ENCODE measurements at regions not wholly inside any gene's neighbourhood (a gene's known extent, or its start where the extent isn't known, plus 50 kb on each side); places are given as distances from the start of the nearest gene placed in this dataset.

DNA sequence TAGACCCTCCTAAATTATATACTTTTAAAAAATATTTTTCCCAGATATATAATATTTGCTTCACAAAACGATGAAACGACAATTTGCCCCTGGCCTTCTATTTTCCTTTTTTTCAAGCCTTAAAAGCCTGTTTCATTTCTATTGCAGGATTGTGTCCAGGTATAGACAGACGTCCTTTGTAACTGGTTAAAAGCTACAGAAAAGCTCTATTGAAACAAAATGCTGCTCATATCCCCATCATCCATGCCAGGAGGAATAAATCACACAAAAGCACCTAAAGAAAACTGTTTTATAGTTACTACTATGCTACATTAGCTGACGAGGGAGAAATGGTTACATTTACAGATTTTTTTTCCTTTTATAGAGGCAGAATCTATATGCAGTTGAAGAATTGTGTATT is 765.1 kb downstream of the DIAPH3 start:
- TF ChIP-seq, protein P1, sequence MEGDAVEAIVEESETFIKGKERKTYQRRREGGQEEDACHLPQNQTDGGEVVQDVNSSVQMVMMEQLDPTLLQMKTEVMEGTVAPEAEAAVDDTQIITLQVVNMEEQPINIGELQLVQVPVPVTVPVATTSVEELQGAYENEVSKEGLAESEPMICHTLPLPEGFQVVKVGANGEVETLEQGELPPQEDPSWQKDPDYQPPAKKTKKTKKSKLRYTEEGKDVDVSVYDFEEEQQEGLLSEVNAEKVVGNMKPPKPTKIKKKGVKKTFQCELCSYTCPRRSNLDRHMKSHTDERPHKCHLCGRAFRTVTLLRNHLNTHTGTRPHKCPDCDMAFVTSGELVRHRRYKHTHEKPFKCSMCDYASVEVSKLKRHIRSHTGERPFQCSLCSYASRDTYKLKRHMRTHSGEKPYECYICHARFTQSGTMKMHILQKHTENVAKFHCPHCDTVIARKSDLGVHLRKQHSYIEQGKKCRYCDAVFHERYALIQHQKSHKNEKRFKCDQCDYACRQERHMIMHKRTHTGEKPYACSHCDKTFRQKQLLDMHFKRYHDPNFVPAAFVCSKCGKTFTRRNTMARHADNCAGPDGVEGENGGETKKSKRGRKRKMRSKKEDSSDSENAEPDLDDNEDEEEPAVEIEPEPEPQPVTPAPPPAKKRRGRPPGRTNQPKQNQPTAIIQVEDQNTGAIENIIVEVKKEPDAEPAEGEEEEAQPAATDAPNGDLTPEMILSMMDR (IDR thresholded peaks at IDR 0.05; ENCODE audit: insufficient read depth, low read length) = no peak
- no peak for TF ChIP-seq POLR2AphosphoS5 (IDR thresholded peaks at IDR 0.05; ENCODE audit: low read depth)

All from HL-60 (cell line).